Body of pancreas (tissue), 4 donors: ENCODE measurements at regions not wholly inside any gene's neighbourhood (a gene's known extent, or its start where the extent isn't known, plus 50 kb on each side); places are given as distances from the start of the nearest gene placed in this dataset.
"Not testable (repeated sequence)": the region's sequence is repeated elsewhere in the genome, so short reads cannot be mapped to it uniquely, and the experiment has no call there.

Experiments
- ATAC-seq: fragments of 150-250 bp; one replicate; pipeline ENCODE4 v1.9.1; 2016
- DNase-seq, 4 donors: peaks; one replicate each; pipeline ENCODE4 v3.0.0-alpha.2; 2019
- H3K27ac ChIP-seq, 4 donors: fragments of 200-600 bp; sonication (generic); 1 replicate in 3 of 4; 2 replicates in 1 of 4; pipeline versions ENCODE4 v1.5.1 to v1.6.1; 2016 to 2019; ENCODE audit warnings: mild to moderate bottlenecking in 1 of 4, mixed read lengths in 1 of 4, moderate library complexity in 1 of 4
- H3K27me3 ChIP-seq, 2 donors: fragments of 200-600 bp; sonication (generic); one replicate each; pipeline ENCODE4 v1.6.0; 2016; ENCODE audit warnings: mild to moderate bottlenecking in 1 of 2
- H3K36me3 ChIP-seq, 2 donors: fragments of 200-600 bp; sonication (generic); replicated peaks in 1 of 2; 2 replicates each; pipeline ENCODE4 v1.5.1; 2016; ENCODE audit warnings: low read depth in 2 of 2; ENCODE audit not compliant: insufficient read depth in 1 of 2
- H3K4me1 ChIP-seq: fragments of 200-600 bp; sonication (generic); one replicate; pipeline ENCODE4 v1.6.0; 2016
- H3K4me3 ChIP-seq, 2 donors: fragments of 200-600 bp; sonication (generic); 1 replicate in 1 of 2; 2 replicates in 1 of 2; pipeline ENCODE4 v1.5.1; 2016 to 2019
- H3K9me3 ChIP-seq, 3 donors: fragments of 200-600 bp; sonication (generic); 1 replicate in 2 of 3; 2 replicates in 1 of 3; pipeline ENCODE4 v1.5.1; 2016
- POLR2A ChIP-seq, 3 donors: fragments of 450-650 bp; IDR thresholded peaks; one replicate each; pipeline ENCODE4 v1.6.1; 2016; ENCODE audit warnings: antibody characterized with exemption in 3 of 3, mild to moderate bottlenecking in 2 of 3
- WGBS, 2 donors: methylation state at CpG; one replicate each; pipeline ENCODE4 v1.1.5; 2017; 5-methylcytosine and 5-hydroxymethylcytosine counted together
- intact Hi-C: fragments of 100-400 bp; cut with DNase I; formaldehyde crosslinking; loops from one replicate; pipeline ENCODE4 v1.15.1; 2023
- TF ChIP-seq, protein P1 (sequence below), 7 experiments: fragments of 450-650 bp in 4 of 7; fragments of 200-600 bp in 3 of 7; sonication (generic) in 3 of 7; IDR thresholded peaks; one replicate each; pipeline ENCODE4 v1.5.1; 2016 to 2019; ENCODE audit warnings: antibody characterized with exemption in 7 of 7

GRCh38 chr3:177364236-177364635 is 167.0 kb upstream of the TBL1XR1 start:
- Histone ChIP-seq H3K36me3 (no peaks in the 10 kb centered on the region), H3K4me1 (peaks cover 17% of the 10 kb centered on the region), H3K27ac (no peak overlapping the region), H3K4me3 (no peak overlapping the region), H3K27me3 (no peaks in the 10 kb centered on the region), H3K9me3 (no peaks in the 10 kb centered on the region)
- 90 to 97% methylated on average over 4 of the region's 4 CpGs for WGBS, 2 donors
- TF ChIP-seq, protein P1, sequence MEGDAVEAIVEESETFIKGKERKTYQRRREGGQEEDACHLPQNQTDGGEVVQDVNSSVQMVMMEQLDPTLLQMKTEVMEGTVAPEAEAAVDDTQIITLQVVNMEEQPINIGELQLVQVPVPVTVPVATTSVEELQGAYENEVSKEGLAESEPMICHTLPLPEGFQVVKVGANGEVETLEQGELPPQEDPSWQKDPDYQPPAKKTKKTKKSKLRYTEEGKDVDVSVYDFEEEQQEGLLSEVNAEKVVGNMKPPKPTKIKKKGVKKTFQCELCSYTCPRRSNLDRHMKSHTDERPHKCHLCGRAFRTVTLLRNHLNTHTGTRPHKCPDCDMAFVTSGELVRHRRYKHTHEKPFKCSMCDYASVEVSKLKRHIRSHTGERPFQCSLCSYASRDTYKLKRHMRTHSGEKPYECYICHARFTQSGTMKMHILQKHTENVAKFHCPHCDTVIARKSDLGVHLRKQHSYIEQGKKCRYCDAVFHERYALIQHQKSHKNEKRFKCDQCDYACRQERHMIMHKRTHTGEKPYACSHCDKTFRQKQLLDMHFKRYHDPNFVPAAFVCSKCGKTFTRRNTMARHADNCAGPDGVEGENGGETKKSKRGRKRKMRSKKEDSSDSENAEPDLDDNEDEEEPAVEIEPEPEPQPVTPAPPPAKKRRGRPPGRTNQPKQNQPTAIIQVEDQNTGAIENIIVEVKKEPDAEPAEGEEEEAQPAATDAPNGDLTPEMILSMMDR (IDR thresholded peaks at IDR 0.05) = no peak
- no peak for TF ChIP-seq POLR2A (IDR thresholded peaks at IDR 0.05)
- no peak for DNase-seq
- intact Hi-C loops = no loop called here
- no peak for ATAC-seq

GRCh38 chr3:177365294-177365693 is 168.0 kb upstream of the TBL1XR1 start:
- not testable (repeated sequence) for H3K27ac ChIP-seq, H3K4me1 ChIP-seq, ATAC-seq, H3K36me3 ChIP-seq, H3K4me3 ChIP-seq, H3K27me3 ChIP-seq, H3K9me3 ChIP-seq, DNase-seq
- whole genome bisulfite sequencing, 2 donors = 95 to 100% methylated on average over 3 of the region's 3 CpGs
- intact Hi-C loops = loop anchor here (5.0 kb wide), 1 partner anchor 173 kb away; no protein-coding TSS in a partner anchor

DNA sequence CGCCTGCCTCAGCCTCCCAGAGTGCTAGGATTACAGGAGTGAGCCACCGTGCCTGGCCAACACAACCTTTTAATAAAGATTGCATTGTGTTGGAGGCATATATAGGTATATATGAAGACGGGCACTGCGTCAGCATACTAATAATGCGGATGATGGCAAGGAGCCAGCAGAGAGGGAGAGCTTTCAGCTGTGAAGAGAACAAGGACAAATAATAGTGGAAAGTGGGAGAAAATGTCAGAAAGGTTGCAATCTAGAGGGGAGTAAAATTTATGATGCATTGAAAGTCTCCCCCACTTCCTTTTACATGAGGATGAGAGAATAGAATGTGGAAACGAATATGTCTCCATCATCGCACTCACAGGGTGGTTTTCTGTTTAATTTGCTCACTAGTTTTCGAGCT is 170.5 kb upstream of the TBL1XR1 start:
- H3K4me3 ChIP-seq = no peak overlapping the region
- DNase-seq = no peak
- H3K27ac ChIP-seq = no peak overlapping the region
- H3K27me3 ChIP-seq = no peaks in the 10 kb centered on the region
- WGBS, 2 donors = 81 to 88% methylated on average over 8 of the region's 8 CpGs
- intact Hi-C loops = loop anchor here (5.0 kb wide), 1 partner anchor 175 kb away; no protein-coding TSS in a partner anchor
- H3K36me3 ChIP-seq = no peaks in the 10 kb centered on the region
- no peak for TF ChIP-seq POLR2A (IDR thresholded peaks at IDR 0.05)
- TF ChIP-seq, protein P1 (IDR thresholded peaks at IDR 0.05) = no peak
- no peaks in the 10 kb centered on the region for H3K9me3 ChIP-seq
- no peak for ATAC-seq
- H3K4me1 ChIP-seq = no peaks in the 10 kb centered on the region

GRCh38 chr3:177370246-177370822 is 173.1 kb upstream of the TBL1XR1 start:
- Histone ChIP-seq H3K4me1 (no peaks in the 10 kb centered on the region), H3K4me3 (no peak overlapping the region), H3K27ac (no peak overlapping the region), H3K27me3 (no peaks in the 10 kb centered on the region), H3K9me3 (no peaks in the 10 kb centered on the region), H3K36me3 (no peaks in the 10 kb centered on the region)
- no peak for DNase-seq
- WGBS, 2 donors = 48 to 70% methylated on average over 3 of the region's 3 CpGs
- no peak for ATAC-seq
- TF ChIP-seq, protein P1 (IDR thresholded peaks at IDR 0.05) = no peak
- intact Hi-C loops = no loop called here

GRCh38 chr3:177371146-177371545 is 173.9 kb upstream of the TBL1XR1 start:
- ATAC-seq = no peak
- H3K27me3 ChIP-seq = no peaks in the 10 kb centered on the region
- TF ChIP-seq, protein P1 (IDR thresholded peaks at IDR 0.05) = no peak
- no peak for TF ChIP-seq POLR2A (IDR thresholded peaks at IDR 0.05)
- H3K4me1 ChIP-seq = no peaks in the 10 kb centered on the region
- H3K36me3 ChIP-seq = no peaks in the 10 kb centered on the region
- no peak overlapping the region for H3K4me3 ChIP-seq
- H3K9me3 ChIP-seq = no peaks in the 10 kb centered on the region
- no peak overlapping the region for H3K27ac ChIP-seq
- intact Hi-C loops = no loop called here
- DNase-seq = no peak
